ENCODE measurements at regions not wholly inside any gene's neighbourhood (a gene's known extent, or its start where the extent isn't known, plus 50 kb on each side); places are given as distances from the start of the nearest gene placed in this dataset.

DNA sequence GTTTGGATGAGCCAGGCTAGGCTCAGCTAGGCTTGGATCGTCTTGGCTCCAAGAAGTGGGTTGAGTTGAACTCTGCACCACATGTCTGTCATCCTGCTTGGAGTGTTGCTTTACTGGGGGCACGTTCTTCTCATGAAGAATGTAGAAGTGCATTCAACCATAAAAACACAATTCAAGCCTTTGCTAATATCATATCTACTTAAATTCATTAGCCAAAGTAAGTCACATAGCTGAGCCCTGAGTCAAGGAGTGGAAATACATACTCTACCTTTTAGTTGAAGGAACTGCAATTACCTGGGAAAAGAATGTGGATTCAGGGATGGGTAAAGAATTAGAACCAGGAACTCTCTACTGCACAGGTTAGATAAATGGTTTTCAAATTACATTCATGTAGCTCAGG is 360.4 kb upstream of the KCNH7 start:
- TF ChIP-seq, protein P1, sequence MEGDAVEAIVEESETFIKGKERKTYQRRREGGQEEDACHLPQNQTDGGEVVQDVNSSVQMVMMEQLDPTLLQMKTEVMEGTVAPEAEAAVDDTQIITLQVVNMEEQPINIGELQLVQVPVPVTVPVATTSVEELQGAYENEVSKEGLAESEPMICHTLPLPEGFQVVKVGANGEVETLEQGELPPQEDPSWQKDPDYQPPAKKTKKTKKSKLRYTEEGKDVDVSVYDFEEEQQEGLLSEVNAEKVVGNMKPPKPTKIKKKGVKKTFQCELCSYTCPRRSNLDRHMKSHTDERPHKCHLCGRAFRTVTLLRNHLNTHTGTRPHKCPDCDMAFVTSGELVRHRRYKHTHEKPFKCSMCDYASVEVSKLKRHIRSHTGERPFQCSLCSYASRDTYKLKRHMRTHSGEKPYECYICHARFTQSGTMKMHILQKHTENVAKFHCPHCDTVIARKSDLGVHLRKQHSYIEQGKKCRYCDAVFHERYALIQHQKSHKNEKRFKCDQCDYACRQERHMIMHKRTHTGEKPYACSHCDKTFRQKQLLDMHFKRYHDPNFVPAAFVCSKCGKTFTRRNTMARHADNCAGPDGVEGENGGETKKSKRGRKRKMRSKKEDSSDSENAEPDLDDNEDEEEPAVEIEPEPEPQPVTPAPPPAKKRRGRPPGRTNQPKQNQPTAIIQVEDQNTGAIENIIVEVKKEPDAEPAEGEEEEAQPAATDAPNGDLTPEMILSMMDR (IDR thresholded peaks at IDR 0.05; ENCODE audit: low read length) = no peak
- TF ChIP-seq EZH2 (IDR thresholded peaks at IDR 0.05; ENCODE audit: borderline replicate concordance, low read length) = no peak

Measured in OCI-LY1 (cell line).